ENCODE measurements at regions not wholly inside any gene's neighbourhood (a gene's known extent, or its start where the extent isn't known, plus 50 kb on each side); places are given as distances from the start of the nearest gene placed in this dataset.

GRCh38 chr4:58070726-58071125, 960.5 kb upstream of the IGFBP7 start:
- H3K4me3 ChIP-seq: no peak overlapping the region
- no peaks in the 10 kb centered on the region for H3K4me1 ChIP-seq (replicated peaks)
- no peak overlapping the region for H3K27ac ChIP-seq
- H3K27me3 ChIP-seq (replicated peaks): no peaks in the 10 kb centered on the region
- no peaks in the 10 kb centered on the region for H3K36me3 ChIP-seq
- no peaks in the 10 kb centered on the region for H3K9me3 ChIP-seq (replicated peaks)
- no peak for DNase-seq (ENCODE audit: low read depth in 1 of 2, low spot score in 2 of 2)

- DNase-seq (ENCODE audit: low read depth in 1 of 2, low spot score in 2 of 2): no peak
- H3K27me3 ChIP-seq (replicated peaks): no peaks in the 10 kb centered on the region
- H3K36me3 ChIP-seq: no peaks in the 10 kb centered on the region
- no peak overlapping the region for H3K27ac ChIP-seq
- H3K4me3 ChIP-seq: no peak overlapping the region
- no peaks in the 10 kb centered on the region for H3K9me3 ChIP-seq (replicated peaks)
- H3K4me1 ChIP-seq (replicated peaks): no peaks in the 10 kb centered on the region
Observed at GRCh38 chr4:58064653-58065052, 954.5 kb upstream of the IGFBP7 start.

- Histone ChIP-seq H3K4me3 (no peak overlapping the region), H3K27ac (no peak overlapping the region), H3K9me3 (replicated peaks) (no peaks in the 10 kb centered on the region), H3K36me3 (no peaks in the 10 kb centered on the region), H3K4me1 (replicated peaks) (no peaks in the 10 kb centered on the region), H3K27me3 (replicated peaks) (no peaks in the 10 kb centered on the region)
- DNase-seq (ENCODE audit: low read depth in 1 of 2, low spot score in 2 of 2): no peak
Observed at GRCh38 chr4:58063404-58064160, 953.4 kb upstream of the IGFBP7 start.

- no peaks in the 10 kb centered on the region for H3K27me3 ChIP-seq (replicated peaks)
- H3K27ac ChIP-seq: no peak overlapping the region
- no peaks in the 10 kb centered on the region for H3K9me3 ChIP-seq (replicated peaks)
- no peaks in the 10 kb centered on the region for H3K4me1 ChIP-seq (replicated peaks)
- DNase-seq (ENCODE audit: low read depth in 1 of 2, low spot score in 2 of 2): no peak
- H3K4me3 ChIP-seq: no peak overlapping the region
- no peaks in the 10 kb centered on the region for H3K36me3 ChIP-seq
Observed at GRCh38 chr4:58061967-58062366, 951.8 kb upstream of the IGFBP7 start.

- Histone ChIP-seq H3K9me3 (replicated peaks) (no peaks in the 10 kb centered on the region), H3K4me1 (replicated peaks) (no peaks in the 10 kb centered on the region), H3K27me3 (replicated peaks) (no peaks in the 10 kb centered on the region), H3K27ac (no peak overlapping the region), H3K36me3 (no peaks in the 10 kb centered on the region), H3K4me3 (no peak overlapping the region)
- DNase-seq (ENCODE audit: low read depth in 1 of 2, low spot score in 2 of 2): no peak
Observed at GRCh38 chr4:58050439-58050838, 940.3 kb upstream of the IGFBP7 start.

GRCh38 chr4:58048491-58048890, 938.3 kb upstream of the IGFBP7 start:
- DNase-seq (ENCODE audit: low read depth in 1 of 2, low spot score in 2 of 2): no peak
- Histone ChIP-seq H3K4me3 (no peak overlapping the region), H3K27ac (no peak overlapping the region), H3K4me1 (replicated peaks) (no peaks in the 10 kb centered on the region), H3K36me3 (no peaks in the 10 kb centered on the region), H3K9me3 (replicated peaks) (no peaks in the 10 kb centered on the region), H3K27me3 (replicated peaks) (no peaks in the 10 kb centered on the region)

GRCh38 chr4:58042176-58042575, 932.0 kb upstream of the IGFBP7 start:
- DNase-seq (ENCODE audit: low read depth in 1 of 2, low spot score in 2 of 2): no peak
- Histone ChIP-seq H3K4me1 (replicated peaks) (no peaks in the 10 kb centered on the region), H3K4me3 (no peak overlapping the region), H3K9me3 (replicated peaks) (no peaks in the 10 kb centered on the region), H3K27me3 (replicated peaks) (no peaks in the 10 kb centered on the region), H3K27ac (no peak overlapping the region), H3K36me3 (no peaks in the 10 kb centered on the region)

- H3K27me3 ChIP-seq (replicated peaks): no peaks in the 10 kb centered on the region
- DNase-seq (ENCODE audit: low read depth in 1 of 2, low spot score in 2 of 2): no peak
- no peak overlapping the region for H3K27ac ChIP-seq
- H3K4me3 ChIP-seq: no peak overlapping the region
- H3K4me1 ChIP-seq (replicated peaks): no peaks in the 10 kb centered on the region
- H3K9me3 ChIP-seq (replicated peaks): no peaks in the 10 kb centered on the region
- no peaks in the 10 kb centered on the region for H3K36me3 ChIP-seq
Observed at GRCh38 chr4:57993944-57994343, 883.8 kb upstream of the IGFBP7 start.

GRCh38 chr4:57989430-57989829, 879.2 kb upstream of the IGFBP7 start:
- DNase-seq (ENCODE audit: low read depth in 1 of 2, low spot score in 2 of 2): no peak
- Histone ChIP-seq H3K4me1 (replicated peaks) (no peaks in the 10 kb centered on the region), H3K4me3 (no peak overlapping the region), H3K36me3 (no peaks in the 10 kb centered on the region), H3K27ac (no peak overlapping the region), H3K9me3 (replicated peaks) (no peaks in the 10 kb centered on the region), H3K27me3 (replicated peaks) (no peaks in the 10 kb centered on the region)

GRCh38 chr4:57985161-57985560, 875.0 kb upstream of the IGFBP7 start:
- Histone ChIP-seq H3K4me3 (no peak overlapping the region), H3K9me3 (replicated peaks) (no peaks in the 10 kb centered on the region), H3K36me3 (no peaks in the 10 kb centered on the region), H3K27ac (no peak overlapping the region), H3K4me1 (replicated peaks) (no peaks in the 10 kb centered on the region), H3K27me3 (replicated peaks) (no peaks in the 10 kb centered on the region)
- DNase-seq (ENCODE audit: low read depth in 1 of 2, low spot score in 2 of 2): no peak

- no peaks in the 10 kb centered on the region for H3K4me1 ChIP-seq (replicated peaks)
- no peak overlapping the region for H3K4me3 ChIP-seq
- H3K27ac ChIP-seq: no peak overlapping the region
- H3K36me3 ChIP-seq: no peaks in the 10 kb centered on the region
- H3K27me3 ChIP-seq (replicated peaks): no peaks in the 10 kb centered on the region
- no peaks in the 10 kb centered on the region for H3K9me3 ChIP-seq (replicated peaks)
- DNase-seq (ENCODE audit: low read depth in 1 of 2, low spot score in 2 of 2): no peak
Observed at GRCh38 chr4:57981123-57981522, 870.9 kb upstream of the IGFBP7 start.

GRCh38 chr4:57974821-57975220, 864.6 kb upstream of the IGFBP7 start:
- no peak overlapping the region for H3K27ac ChIP-seq
- no peaks in the 10 kb centered on the region for H3K36me3 ChIP-seq
- H3K4me1 ChIP-seq (replicated peaks): no peaks in the 10 kb centered on the region
- H3K27me3 ChIP-seq (replicated peaks): no peaks in the 10 kb centered on the region
- no peaks in the 10 kb centered on the region for H3K9me3 ChIP-seq (replicated peaks)
- no peak for DNase-seq (ENCODE audit: low read depth in 1 of 2, low spot score in 2 of 2)
- no peak overlapping the region for H3K4me3 ChIP-seq

- H3K4me1 ChIP-seq (replicated peaks): no peaks in the 10 kb centered on the region
- H3K27ac ChIP-seq: no peak overlapping the region
Observed at GRCh38 chr4:57973819-57974218, 863.6 kb upstream of the IGFBP7 start.

GRCh38 chr4:57971261-57971660, 861.1 kb upstream of the IGFBP7 start:
- Histone ChIP-seq H3K9me3 (replicated peaks) (no peaks in the 10 kb centered on the region), H3K27me3 (replicated peaks) (no peaks in the 10 kb centered on the region), H3K4me1 (replicated peaks) (no peaks in the 10 kb centered on the region), H3K4me3 (no peak overlapping the region), H3K36me3 (no peaks in the 10 kb centered on the region), H3K27ac (no peak overlapping the region)
- DNase-seq (ENCODE audit: low read depth in 1 of 2, low spot score in 2 of 2): no peak

More at GRCh38 chr4:57973819-57974218, 863.6 kb upstream of the IGFBP7 start:
- Histone ChIP-seq H3K27me3 (replicated peaks) (no peaks in the 10 kb centered on the region), H3K36me3 (no peaks in the 10 kb centered on the region), H3K4me3 (no peak overlapping the region), H3K9me3 (replicated peaks) (no peaks in the 10 kb centered on the region)
- no peak for DNase-seq (ENCODE audit: low read depth in 1 of 2, low spot score in 2 of 2)

Data from SJSA1 (cell line).